Dermis microvascular lymphatic vessel endothelial cell (primary cell): ENCODE measurements at regions not wholly inside any gene's neighbourhood (a gene's known extent, or its start where the extent isn't known, plus 50 kb on each side); places are given as distances from the start of the nearest gene placed in this dataset.
"Not testable (repeated sequence)": the region's sequence is repeated elsewhere in the genome, so short reads cannot be mapped to it uniquely, and the experiment has no call there.

Source experiments
- DNase-seq, 2 donors: peaks; one replicate each; pipeline versions ENCODE4 v3.0.0 to v3.0.0-alpha.2; 2010; ENCODE audit warnings: low read depth in 2 of 2

DNA sequence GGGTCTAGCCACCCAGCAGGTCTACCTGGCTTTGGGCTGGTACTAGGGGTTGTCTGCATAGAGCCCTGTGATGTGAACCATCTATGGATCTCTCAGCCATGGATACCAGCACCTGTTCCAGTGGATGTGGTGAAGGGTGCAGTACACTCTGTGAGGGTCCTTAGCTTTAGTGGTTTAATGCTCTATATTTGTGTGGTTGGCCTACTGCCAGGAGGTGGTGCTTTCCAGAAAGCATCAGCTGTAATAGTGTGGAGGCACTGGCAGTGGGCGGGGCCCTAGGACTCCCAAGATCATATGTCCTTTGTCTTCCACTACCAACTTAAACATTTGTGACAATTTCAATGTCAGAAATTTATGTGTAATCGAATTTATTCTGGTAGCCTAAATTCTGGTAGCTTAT, 1065.1 kb downstream of the RPIA start:
- not testable (repeated sequence) for DNase-seq

DNA sequence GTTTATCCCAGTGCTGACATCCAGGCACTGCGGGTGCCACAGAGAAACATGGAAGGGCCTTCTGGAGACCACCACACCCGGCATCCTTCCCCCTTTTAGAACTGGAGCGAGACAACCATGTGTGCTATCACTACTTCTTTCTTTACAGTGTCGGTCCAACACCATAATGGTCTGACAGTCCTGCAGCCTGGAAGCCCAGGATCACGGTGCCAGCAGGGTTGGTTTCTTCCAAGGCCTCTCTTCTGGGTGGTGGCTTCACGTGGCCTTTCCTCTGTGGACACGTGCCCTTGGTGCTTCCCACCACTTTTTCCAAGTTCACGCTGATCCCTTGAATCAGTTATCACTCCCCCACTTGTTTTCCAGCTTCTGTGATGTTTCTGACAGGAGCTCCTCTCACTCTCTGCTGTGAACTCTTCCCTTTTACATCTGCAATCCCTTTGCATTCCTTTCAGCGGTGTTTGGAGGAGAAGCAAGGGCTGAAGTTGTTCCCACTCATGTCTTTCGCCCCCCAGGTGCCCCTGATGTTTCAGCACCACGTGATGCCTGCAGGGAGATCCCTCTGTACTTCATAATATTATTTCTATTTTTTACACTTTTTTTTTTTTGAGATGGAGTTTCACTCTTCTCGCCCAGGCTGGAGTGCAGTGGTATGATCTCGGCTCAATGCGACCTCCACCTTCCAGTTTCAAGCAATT, 1067.0 kb downstream of the RPIA start:
- not testable (repeated sequence) for DNase-seq

- DNase-seq, result not testable (repeated sequence)
Observed at GRCh38 chr2:89760762-89761161, 1069.3 kb downstream of the RPIA start.

DNA sequence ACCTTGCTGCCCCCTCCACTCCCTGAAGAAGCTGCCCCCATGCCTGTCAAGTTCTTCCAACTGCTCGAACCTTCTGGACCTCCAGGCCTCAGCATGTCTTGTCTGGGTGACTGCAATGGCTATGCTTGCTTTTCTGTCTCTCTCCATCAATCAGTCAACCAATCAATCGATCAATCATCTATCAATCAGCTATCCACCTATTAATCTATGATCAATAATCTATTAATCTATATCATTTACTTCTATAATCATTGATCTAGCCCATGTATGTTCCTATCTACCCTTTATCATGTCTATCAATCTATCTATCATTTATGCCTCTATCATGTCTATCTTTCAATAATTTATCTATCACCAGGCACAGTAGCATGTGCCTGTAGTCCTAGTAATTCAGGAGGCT, 1069.7 kb downstream of the RPIA start:
- DNase-seq, result not testable (repeated sequence)

DNA sequence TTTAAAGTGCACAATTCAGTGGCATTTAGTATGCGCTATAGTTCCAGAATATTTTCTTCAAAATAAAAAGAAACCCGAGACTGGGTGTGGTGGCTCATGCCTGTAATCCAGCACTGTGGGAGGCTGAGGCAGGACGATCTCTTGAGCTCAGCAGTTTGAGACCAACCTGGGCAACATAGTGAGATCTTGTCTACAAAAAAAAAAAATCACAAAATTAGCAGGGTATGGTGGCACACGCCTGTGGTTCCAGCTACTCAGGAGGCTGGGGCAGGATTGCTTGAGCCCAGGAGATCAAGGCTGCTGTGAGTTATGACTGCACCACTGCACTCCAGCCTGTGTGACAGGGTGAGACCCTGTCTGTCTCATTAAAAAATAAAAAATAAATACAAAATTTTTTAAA, 1070.4 kb downstream of the RPIA start:
- not testable (repeated sequence) for DNase-seq

- not testable (repeated sequence) for DNase-seq
Observed at GRCh38 chr2:89762461-89763253, 1071.2 kb downstream of the RPIA start.

DNA sequence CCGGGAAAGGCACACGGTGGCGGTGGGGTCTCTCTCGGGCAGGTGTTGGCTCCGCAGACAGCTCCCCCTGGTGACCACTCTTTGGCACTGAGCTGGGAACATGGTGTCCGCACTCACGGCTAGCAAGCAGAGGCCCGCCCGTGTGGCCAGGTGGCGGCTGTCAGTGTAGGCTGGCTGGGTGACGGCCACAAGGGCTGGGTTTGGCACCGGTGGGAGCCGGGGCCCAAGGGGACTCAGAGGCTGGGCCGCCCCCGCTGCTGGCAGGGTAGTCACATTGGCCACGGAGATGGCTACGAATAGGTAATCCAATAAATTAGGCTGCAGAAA, 1071.7 kb downstream of the RPIA start:
- no peak for DNase-seq

GRCh38 chr2:89763581-89764485, 1072.4 kb downstream of the RPIA start:
- DNase-seq, result no peak

DNA sequence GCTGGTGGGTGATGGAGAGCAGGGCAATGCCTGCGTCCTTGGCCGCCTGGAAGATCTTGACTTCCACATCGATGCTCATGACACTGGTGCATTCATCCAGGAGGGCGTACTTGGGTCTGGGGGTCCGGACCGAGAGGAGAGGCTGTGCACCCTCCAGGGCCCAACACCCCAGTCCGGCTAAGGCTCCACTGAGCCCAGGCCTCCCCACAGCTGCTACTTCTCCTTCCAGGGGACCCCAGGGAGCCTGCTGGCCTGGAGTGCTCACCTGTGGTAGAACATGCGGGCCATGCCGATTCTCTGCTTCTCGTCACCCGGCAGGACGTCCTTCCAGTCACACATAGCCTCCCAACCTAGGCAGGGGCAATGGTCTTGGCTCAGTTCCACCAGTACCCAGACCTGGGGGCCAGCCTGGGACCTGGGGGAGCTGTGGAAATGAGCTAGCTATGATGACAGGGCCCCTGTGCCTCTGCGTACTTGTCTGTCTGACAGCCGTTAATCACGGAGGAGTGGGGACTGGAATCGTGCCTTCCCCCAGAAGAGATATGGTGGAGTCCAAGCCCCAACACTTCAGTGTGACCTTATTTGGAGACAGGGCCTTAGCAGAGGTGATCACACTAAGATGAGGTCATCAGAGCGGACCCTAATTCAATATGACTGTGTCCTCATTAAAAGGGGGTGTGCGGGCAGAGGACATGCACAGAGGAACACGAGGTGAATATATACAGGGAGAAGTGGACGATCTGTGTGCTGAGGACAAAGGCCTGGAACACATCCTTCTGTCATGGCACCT, 1073.3 kb downstream of the RPIA start:
- not testable (repeated sequence) for DNase-seq

- not testable (repeated sequence) for DNase-seq
Observed at GRCh38 chr2:89765361-89765718, 1073.9 kb downstream of the RPIA start.

DNA sequence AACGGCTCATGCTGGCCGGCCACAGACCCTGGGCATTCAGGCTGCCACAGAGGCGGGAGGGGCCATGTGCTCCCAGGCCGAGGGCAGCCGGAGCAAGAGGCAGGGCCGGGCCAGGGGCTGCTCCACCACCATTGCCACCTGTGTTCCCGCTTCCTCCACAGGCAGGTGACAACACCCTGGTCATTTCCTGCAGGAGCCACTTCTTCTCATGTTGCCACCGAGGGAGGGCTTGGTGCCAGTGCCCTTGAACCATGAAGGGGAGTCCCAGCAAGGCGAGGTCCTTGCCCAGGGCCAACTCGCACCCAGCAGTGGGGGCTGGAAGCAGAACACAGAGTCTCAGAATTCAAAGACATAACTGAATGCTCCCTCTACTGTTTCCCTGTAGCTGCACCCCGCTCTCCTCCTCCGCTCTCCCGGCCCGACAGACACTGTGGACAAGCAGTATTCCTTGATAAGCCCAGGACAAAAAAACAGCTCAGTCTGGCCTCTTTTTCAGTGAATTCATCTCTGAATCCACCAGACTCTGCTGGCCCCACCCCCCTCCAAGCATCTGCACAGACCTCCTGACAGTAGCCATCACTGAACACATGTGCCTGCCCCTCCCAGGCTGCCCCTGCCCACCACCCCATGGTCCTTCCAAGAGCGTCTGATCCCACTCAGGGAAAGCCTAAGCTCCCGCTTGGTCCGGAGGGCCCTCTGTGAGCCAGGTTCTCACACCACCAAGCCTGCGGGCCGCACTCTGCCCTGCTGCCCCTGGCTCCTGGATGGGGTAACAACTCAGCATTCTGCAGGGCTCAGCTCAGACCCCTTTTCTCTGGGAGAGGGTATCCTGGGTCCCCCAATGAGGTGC, 1074.9 kb downstream of the RPIA start:
- DNase-seq, result not testable (repeated sequence)

GRCh38 chr2:89767058-89767457, 1075.6 kb downstream of the RPIA start:
- DNase-seq, result not testable (repeated sequence)

- no peak for DNase-seq
Observed at GRCh38 chr2:89767572-89768435, 1076.3 kb downstream of the RPIA start.

DNA sequence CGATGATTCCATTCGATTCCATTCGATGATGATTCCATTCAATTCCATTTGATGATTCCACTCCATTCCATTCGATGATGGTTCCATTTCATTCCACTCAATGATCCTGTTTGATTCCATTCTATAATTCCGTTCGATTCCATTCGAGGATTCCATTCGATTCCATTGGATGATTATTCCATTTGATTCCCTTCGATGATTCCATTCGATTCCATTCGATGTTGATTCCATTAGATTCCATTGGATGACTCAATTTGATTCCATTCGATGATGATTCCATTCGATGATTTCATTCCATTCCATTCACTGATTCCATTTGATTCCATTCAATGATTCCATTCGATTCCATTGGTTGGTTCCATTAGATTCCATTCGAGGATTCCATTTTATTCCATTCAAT, 1084.4 kb downstream of the RPIA start:
- DNase-seq, result no peak

- no peak for DNase-seq
Observed at GRCh38 chr2:89780318-89780717, 1088.8 kb downstream of the RPIA start.

- no peak for DNase-seq
Observed at GRCh38 chr2:89781962-89782361, 1090.5 kb downstream of the RPIA start.

GRCh38 chr2:89784960-89785359, 1093.5 kb downstream of the RPIA start:
- DNase-seq, result no peak

DNA sequence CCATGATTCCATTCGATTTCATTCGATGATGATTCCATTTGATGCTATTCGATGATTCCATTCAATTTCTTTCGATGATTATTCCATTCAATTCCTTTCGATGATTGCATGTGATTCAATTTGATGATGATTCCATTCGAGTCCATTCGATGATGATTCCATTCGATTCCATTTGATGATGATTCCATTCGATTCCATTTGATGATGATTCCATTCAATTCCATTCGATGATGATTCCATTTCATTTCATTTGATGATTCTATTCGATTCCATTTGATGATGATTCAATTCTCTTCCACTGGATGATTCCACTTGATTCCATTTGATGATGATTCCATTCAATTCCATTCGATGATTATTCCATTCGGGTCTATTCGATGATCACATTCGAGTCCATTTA, 1094.1 kb downstream of the RPIA start:
- not testable (repeated sequence) for DNase-seq

GRCh38 chr2:89786642-89787041, 1095.2 kb downstream of the RPIA start:
- not testable (repeated sequence) for DNase-seq
